ENCODE measurements at regions not wholly inside any gene's neighbourhood (a gene's known extent, or its start where the extent isn't known, plus 50 kb on each side); places are given as distances from the start of the nearest gene placed in this dataset.
"Not testable (repeated sequence)": the region's sequence is repeated elsewhere in the genome, so short reads cannot be mapped to it uniquely, and the experiment has no call there.

DNA sequence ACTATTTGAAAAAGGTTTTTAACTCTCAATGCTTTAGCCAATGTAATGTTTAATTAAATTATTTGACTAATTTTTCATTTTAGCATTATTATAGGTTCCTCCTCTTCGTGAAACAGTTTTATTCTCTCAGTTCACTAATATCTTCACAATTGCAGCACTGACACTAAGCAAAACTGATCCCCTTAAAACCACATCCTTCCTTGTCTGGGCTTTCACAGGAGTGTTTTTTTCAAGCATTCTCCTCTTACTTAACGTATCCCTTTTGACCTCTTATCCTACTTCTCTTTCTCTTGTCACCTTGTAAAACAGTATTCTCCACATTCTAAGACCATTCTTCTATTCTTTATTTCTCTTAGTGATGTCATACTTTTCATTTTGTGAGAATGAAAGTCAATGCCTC is 112.8 kb downstream of the DSC3 start:
- no peak for DNase-seq

DNA sequence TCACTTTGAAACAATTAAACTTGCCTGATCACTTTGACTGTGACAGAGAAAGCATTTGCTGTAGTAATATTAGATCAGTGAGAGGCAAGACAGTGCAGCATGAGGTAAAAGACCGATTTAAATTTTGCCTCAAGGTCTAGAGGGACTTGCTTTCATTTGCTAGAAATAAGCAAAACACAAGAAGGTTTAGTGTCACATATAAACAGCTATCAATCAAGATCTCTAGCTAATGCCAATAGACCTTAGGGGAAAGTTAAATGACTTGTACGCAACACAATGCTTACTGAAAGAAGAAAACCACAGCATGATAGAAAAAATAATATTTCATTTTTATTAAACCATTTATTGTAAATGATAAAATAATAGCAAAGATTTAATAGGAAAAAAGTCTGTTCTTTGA is 113.5 kb downstream of the DSC3 start:
- no peak for DNase-seq

GRCh38 chr18:30927517-30928075 is 114.9 kb downstream of the DSC3 start:
- DNase-seq: no peak

DNA sequence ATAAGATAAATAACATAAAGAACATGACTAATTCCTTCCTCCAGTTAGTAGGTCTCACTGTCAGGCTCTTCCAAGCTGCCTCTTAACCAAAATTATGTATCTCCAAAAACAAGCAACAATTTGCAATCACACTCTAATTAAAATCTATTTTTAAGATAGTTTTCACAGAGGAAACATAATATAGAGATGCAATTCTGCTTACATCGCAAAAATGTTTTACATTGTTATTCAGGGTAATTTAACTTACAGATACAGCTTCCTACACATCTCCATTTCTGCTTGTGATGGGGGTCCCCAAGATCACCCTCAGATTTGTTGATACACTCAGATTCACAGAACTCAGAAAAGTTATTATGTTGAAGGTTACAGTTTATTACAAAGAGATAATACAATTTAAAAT is 115.5 kb downstream of the DSC3 start:
- no peak for DNase-seq

DNA sequence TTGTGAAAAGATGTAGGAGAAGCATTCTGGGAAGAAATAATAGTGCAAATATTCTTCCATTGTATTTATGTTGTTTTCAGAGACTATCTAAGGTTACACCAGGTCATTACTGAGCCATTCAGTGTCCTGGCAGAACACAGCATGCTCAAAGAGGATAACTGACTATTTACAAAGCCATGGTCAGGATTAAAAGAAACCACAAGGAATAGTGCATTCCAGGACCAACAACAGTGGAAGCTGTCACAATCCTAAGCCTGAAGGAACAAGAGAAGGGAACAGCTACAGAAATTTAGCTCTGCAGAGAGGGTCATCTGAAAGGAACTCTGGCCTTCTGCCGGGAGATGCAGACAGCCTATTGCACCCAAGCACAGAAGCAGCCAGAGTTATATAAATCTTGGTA is 116.7 kb downstream of the DSC3 start:
- no peak for DNase-seq

- DNase-seq: no peak
Observed at GRCh38 chr18:30920757-30921156, 121.8 kb downstream of the DSC3 start.

GRCh38 chr18:30920351-30920750 is 122.2 kb downstream of the DSC3 start:
- no peak for DNase-seq

GRCh38 chr18:30917651-30918050 is 124.9 kb downstream of the DSC3 start:
- DNase-seq: no peak

DNA sequence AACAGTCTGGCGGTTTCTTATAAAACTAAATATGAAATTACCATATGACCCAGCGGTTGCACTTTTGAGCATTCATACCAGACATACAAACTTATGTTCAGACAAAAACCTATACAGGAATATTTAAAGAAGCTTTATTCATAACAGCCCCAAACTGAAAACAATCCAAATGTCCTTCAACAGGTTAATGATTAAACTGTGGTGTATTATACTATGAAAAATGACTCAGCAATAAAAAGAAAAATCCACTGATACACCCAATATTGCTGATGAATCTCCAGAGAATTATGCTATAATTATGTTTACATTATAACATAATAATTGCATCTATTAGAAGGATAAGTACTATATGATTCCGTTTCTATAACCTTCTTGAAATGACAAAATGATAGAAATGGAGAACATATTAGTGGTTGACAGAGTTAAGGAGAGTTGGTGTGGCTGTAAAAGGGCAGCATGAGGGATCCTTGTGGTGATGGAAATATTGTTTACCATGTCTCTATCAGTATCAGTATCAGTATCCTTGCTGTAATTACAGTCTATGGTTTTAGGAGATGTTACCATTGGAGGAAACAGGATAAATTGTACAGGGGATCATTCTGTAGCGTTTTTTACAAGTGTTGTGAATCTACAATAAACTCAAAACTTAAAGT is 127.1 kb downstream of the DSC3 start:
- no peak for DNase-seq

GRCh38 chr18:30908381-30908780 is 134.2 kb downstream of the DSC3 start:
- DNase-seq: no peak

DNA sequence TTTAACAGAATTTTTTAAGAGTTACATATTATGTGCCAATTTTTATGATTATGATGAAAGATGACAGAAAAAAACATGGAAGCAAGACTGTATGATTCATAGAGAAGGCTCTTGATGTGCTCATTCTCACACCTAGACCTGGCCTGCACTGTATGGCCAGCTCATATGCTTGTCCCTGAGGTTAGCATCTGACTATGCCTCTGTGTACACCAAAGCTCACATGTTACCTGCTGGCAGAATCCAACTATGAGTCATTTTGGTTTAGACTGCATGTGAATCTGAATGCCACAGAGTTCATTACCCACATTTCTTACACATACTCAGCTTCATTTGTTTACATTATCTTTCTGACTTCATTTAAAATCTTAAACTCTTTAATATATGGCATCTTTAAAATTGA is 139.0 kb downstream of the DSC3 start:
- no peak for DNase-seq

DNA sequence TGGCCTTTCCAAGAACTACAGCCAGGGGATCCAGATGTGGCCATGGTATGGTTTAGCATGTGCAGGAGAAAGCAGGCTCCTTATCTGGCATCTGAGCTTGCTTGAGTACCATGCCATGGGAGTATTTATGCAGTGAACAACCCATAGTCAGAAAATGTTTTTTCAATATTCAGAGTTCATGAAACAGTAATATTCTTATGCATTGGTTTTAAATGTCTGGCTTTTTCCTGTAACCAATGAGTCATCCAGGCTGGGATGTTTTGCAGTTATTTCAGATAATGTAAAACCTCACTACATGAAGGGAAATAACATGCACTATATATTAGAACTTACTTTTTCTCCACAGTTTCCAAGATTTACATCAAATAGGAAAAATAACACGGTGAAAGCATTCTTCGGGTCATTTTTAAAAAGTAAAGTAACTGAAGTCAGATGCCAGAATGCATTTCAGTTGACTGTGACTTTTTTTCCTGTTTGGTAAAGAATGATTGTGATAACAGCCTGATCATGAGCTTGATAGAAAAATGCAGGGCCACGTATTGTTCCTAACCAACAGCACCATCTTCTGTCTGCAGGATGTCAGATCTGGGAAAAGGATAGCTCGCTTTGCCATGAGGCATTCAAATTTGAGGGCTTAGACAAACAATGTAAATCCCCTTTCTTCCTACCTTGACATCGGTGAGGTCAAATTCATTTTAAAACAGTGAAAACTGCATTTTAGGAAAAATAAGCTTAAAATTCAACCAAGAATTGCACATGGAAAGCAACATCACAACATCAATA is 152.8 kb downstream of the DSC3 start:
- no peak for DNase-seq

DNA sequence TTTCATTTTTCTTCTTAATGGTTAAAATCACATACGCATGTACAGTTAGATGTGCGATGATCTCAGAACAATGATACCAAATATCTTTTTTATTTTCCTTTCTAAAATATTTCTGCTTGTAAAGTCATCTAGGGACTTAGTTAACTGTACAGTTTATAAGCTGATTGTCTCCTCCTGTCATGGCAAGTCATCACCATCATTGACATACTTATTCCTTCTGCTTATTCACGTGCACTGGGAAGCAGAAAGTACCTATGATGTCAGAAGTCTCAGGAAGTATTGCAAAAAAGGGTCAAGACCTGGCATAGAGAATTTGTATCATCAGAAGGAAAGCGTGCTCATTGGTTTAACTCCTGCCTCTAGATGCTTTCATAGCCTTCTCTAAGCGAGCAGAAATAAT is 154.2 kb downstream of the DSC3 start:
- DNase-seq: no peak

DNA sequence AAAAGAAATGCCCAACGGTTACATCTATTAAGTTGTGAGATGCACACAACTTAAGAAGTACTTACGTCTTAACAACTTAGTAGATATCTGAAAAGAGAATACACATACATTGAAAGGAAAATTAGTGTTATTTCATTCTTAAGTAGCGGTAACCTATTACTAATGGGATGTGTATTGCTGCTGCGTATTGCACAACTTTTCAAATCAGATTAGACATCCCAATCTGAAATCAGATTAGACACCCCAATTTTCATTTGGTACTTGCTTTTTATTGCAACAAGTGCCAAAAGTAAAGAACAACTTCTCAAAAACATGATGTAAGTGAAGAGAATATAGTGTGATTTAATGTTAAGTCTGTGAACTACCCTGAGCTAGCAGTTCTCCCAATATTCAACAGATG is 155.5 kb downstream of the DSC3 start:
- DNase-seq: no peak

DNA sequence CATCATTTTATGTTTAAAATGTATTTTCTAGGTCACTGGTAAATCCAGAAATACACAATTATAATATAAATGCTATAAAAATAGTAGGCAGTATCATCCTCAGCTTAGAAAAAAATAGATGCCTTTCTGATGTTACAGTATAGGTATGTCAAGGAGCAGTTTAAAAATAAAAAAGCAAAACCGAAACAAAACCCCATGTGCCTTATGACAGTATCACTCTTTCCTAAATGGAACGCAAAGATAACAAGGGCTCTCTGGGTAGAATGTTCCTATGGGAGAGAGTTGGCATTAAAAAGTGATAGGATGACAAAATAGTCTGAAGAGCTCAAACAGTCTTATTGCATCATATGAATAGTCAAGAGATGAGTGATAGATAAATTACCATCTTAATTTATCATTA is 172.1 kb downstream of the DSC3 start:
- DNase-seq: no peak

DNA sequence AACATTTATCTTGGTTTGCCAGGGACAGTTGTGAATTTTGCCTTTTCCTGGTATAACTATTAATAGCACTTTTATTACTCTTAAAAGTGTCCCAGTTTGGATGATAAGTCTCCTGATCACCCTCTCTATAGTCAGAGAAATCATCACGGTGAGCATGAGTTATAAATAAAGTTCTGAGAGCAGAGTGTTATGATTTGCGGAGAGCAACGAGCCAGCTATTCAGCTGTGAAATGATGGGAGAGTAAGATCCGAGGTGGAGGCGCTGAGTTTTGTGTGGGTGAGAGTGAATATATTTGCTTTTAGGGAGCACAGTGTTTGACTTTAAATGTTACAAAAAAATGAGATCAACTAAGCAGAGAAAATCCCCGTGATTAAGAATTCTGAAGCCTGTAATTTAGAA is 179.6 kb downstream of the DSC3 start:
- DNase-seq: no peak

GRCh38 chr18:30860741-30861140 is 181.8 kb downstream of the DSC3 start:
- no peak for DNase-seq

GRCh38 chr18:30859036-30859435 is 183.5 kb downstream of the DSC3 start:
- DNase-seq: no peak

GRCh38 chr18:30858560-30858959 is 184.0 kb downstream of the DSC3 start:
- DNase-seq: no peak

DNA sequence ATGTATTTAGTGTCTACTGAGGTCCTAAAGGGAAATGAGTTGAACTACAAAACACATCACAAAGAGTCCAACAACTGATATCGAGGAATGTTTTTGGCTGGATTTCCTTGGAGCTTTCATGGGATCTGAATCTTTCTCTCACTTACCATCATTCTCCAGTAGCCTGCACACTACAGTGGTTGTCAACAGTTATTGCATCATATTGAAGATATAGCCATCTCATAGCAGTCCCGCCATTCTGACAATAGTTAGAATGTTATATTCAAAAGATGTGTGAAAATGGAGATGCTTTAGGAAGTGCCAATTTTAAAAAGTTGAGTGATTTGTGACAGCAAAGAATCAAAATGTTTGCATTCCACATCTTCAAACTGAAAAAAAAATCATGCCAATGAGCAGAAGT is 186.8 kb downstream of the DSC3 start:
- no peak for DNase-seq

- no peak for DNase-seq
Observed at GRCh38 chr18:30852980-30853379, 189.6 kb downstream of the DSC3 start.

GRCh38 chr18:30852541-30852940 is 190.0 kb downstream of the DSC3 start:
- DNase-seq: no peak

DNA sequence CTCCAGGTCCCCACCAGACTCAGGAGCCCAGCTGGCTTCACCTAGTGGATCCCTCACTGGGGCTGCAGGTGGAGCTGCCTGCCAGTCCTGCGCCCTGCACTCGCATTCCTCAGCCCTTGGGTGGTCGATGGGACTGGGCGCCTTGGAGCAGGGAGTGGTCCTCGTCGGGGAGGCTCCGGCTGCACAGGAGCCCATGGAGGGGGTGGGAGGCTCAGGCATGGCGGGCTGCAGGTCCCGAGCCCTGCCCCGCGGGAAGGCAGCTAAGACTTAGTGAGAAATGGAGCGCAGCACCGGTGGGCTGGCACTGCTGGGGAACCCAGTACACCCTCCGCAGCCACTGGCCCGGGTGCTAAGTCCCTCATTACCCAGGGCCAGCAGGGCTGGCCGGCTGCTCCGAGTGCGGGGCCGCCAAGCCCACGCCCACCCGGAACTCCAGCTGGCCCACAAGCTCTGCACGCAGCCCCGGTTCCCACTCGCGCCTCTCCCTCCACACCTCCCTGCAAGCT is 203.4 kb downstream of the DSC3 start:
- DNase-seq: not testable (repeated sequence)

DNA sequence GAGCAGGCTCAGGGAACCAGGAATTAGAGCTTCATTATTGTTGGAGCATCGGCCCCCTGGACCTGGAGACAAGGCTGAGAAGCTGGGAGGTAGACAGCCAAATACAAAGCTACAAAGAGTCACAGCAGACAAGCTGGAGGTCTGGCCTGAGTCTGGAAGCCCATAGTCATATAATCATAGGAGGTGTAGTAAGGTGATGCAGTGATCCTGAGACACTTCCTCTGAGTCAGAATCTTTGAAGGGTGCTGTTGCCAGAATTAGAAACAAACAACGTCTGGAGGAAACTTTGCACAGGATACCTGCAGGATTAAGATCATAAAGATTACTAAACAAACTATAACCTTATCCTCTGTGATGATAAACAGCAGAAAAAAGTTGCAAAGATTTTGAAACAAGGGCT is 213.8 kb downstream of the DSC3 start:
- DNase-seq: no peak
